CD14-positive monocyte (primary cell): ENCODE measurements at regions not wholly inside any gene's neighbourhood (a gene's known extent, or its start where the extent isn't known, plus 50 kb on each side); places are given as distances from the start of the nearest gene placed in this dataset.
A peak's percentile ranks its signal among the peaks of the same experiment; 100 is the strongest.
"Not testable (repeated sequence)": the region's sequence is repeated elsewhere in the genome, so short reads cannot be mapped to it uniquely, and the experiment has no call there.

Source experiments
- DNase-seq, 3 donors: peaks; one replicate each; pipeline ENCODE4 v3.0.0-alpha.2; 2011 to 2022
- H2AFZ ChIP-seq: 2 replicates; pipeline ENCODE4 v1.6.0; 2012; ENCODE audit warnings: mild to moderate bottlenecking, low read depth, low read length, inconsistent platforms; ENCODE audit not compliant: insufficient read depth, poor library complexity, severe bottlenecking
- H3K27ac ChIP-seq, 2 donors: 1 replicate in 1 of 2; 2 replicates in 1 of 2; pipeline ENCODE4 v1.5.1; 2012 to 2013; ENCODE audit warnings: low read length in 2 of 2, control low read depth in 1 of 2, inconsistent platforms in 1 of 2, low read depth in 1 of 2, mild to moderate bottlenecking in 1 of 2
- H3K27me3 ChIP-seq, 2 donors: one replicate each; pipeline versions ENCODE4 v1.6.0 to v1.6.1; 2011 to 2013; ENCODE audit warnings: low read length in 2 of 2; ENCODE audit not compliant: control insufficient read depth in 2 of 2, insufficient read depth in 2 of 2
- H3K36me3 ChIP-seq, 2 donors: replicated peaks in 1 of 2; 1 replicate in 1 of 2; 2 replicates in 1 of 2; pipeline versions ENCODE4 v1.5.1 to v1.6.1; 2012 to 2013; ENCODE audit warnings: low read length in 2 of 2, control low read depth in 1 of 2, inconsistent platforms in 1 of 2, mild to moderate bottlenecking in 1 of 2; ENCODE audit not compliant: insufficient read depth in 2 of 2, control insufficient read depth in 1 of 2
- H3K4me1 ChIP-seq, 2 donors: 1 replicate in 1 of 2; 2 replicates in 1 of 2; pipeline versions ENCODE4 v1.5.1 to v1.6.1; 2012 to 2013; ENCODE audit warnings: low read length in 2 of 2, control low read depth in 1 of 2, inconsistent platforms in 1 of 2, mild to moderate bottlenecking in 1 of 2, moderate library complexity in 1 of 2; ENCODE audit not compliant: insufficient read depth in 2 of 2, control insufficient read depth in 1 of 2
- H3K4me2 ChIP-seq: replicated peaks from 2 replicates; pipeline ENCODE3; 2012; ENCODE audit warnings: low read length, moderate library complexity, mild to moderate bottlenecking; ENCODE audit not compliant: poor library complexity, severe bottlenecking; ENCODE audit errors: extremely low read depth
- H3K4me3 ChIP-seq, 3 experiments: fragments of 200-600 bp in 1 of 3; sonication (generic) in 1 of 3; replicated peaks in 1 of 3; 1 replicate in 2 of 3; 2 replicates in 1 of 3; pipeline ENCODE4 v1.5.1; 2011 to 2013; ENCODE audit warnings: low read length in 3 of 3, mild to moderate bottlenecking in 3 of 3, control low read depth in 2 of 3, low read depth in 2 of 3, inconsistent platforms in 1 of 3, moderate library complexity in 1 of 3
- H3K79me2 ChIP-seq: 2 replicates; pipeline ENCODE4 v1.6.0; 2012; ENCODE audit warnings: mild to moderate bottlenecking, control low read depth, inconsistent platforms, low read length, moderate library complexity; ENCODE audit not compliant: insufficient read depth
- H3K9ac ChIP-seq: 2 replicates; pipeline ENCODE4 v1.6.0; 2017; ENCODE audit warnings: low read length, mild to moderate bottlenecking; ENCODE audit not compliant: insufficient read depth, poor library complexity, severe bottlenecking
- H3K9me3 ChIP-seq, 2 donors: replicated peaks in 1 of 2; 1 replicate in 1 of 2; 2 replicates in 1 of 2; pipeline versions ENCODE4 v1.5.1 to v1.6.1; 2012 to 2013; ENCODE audit warnings: low read length in 2 of 2, control low read depth in 1 of 2; ENCODE audit not compliant: control insufficient read depth in 1 of 2, insufficient read depth in 1 of 2
- H4K20me1 ChIP-seq: 2 replicates; pipeline ENCODE4 v1.6.0; 2012; ENCODE audit warnings: mild to moderate bottlenecking, low read length, control low read depth, moderate library complexity; ENCODE audit not compliant: insufficient read depth
- H3K27ac Mint-ChIP-seq, 7 donors: one replicate each; pipeline ENCODE4 v1.8.0; 2020; ENCODE audit warnings: mild to moderate bottlenecking in 7 of 7, mixed read lengths in 7 of 7, moderate library complexity in 6 of 7, inconsistent platforms in 2 of 7
- H3K27me3 Mint-ChIP-seq, 3 donors: one replicate each; pipeline ENCODE4 v1.8.0; 2021 to 2022; ENCODE audit warnings: low read depth in 3 of 3, mild to moderate bottlenecking in 3 of 3, mixed read lengths in 3 of 3, moderate library complexity in 3 of 3, inconsistent platforms in 1 of 3
- H3K36me3 Mint-ChIP-seq, 2 donors: one replicate each; pipeline ENCODE4 v1.8.0; 2020; ENCODE audit warnings: mixed read lengths in 2 of 2, inconsistent platforms in 1 of 2, mild to moderate bottlenecking in 1 of 2
- H3K4me1 Mint-ChIP-seq: one replicate; pipeline ENCODE4 v1.8.0; 2020; ENCODE audit warnings: mild to moderate bottlenecking, mixed read lengths
- H3K4me3 Mint-ChIP-seq, 2 donors: one replicate each; pipeline ENCODE4 v1.8.0; 2020; ENCODE audit warnings: mild to moderate bottlenecking in 2 of 2, mixed read lengths in 2 of 2, moderate library complexity in 1 of 2
- H3K9me3 Mint-ChIP-seq, 7 donors: one replicate each; pipeline ENCODE4 v1.8.0; 2020 to 2022; ENCODE audit warnings: mixed read lengths in 7 of 7, mild to moderate bottlenecking in 6 of 7, moderate library complexity in 6 of 7, inconsistent platforms in 2 of 7
- WGBS: methylation state at CpG from one replicate; pipeline ENCODE4 v1.1.5; 2013; ENCODE audit warnings: missing lambda C conversion rate; ENCODE audit not compliant: insufficient coverage; 5-methylcytosine and 5-hydroxymethylcytosine counted together
- intact Hi-C, 2 donors: fragments of 100-400 bp; cut with micrococcal nuclease; formaldehyde crosslinking; loops; one replicate each; pipeline versions ENCODE4 v1.15.0 to v1.15.1; 2023

DNA sequence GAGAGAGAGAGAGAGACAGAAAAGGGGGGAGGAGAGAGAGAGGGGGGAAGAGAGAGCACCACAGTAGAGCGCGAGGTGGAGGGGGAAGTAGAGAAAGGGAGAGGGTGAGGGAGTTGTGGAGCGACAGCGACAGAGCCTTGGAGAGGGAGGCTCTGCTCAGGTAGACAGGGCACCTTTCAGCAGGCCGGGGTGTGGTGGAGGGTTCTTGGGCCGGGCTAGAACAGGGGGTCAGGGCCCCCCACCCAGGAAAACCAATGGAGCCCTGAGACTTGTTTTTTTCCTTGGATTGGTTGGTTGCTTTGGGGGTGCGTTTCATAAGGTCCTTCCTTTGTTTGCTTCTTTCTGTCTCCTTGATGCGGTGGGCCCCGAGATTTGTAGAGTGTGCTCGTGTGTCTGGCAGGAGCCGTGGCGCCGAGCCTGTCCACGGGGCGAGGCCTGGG, 1611.6 kb downstream of the SPATA31A7 start:
- Mint-ChIP-seq H3K36me3 (peaks cover 17 to 22% of the 10 kb centered on the region in 2 donors), H3K9me3 (peaks cover 0 to 29% (median 10%) of the 10 kb centered on the region in 7 donors), H3K27me3 (peaks cover 42 to 48% (median 45%) of the 10 kb centered on the region in 3 donors), H3K27ac (peak overlapping the region; percentile 80 to 90 (median 86)), H3K4me1 (peaks cover 53% of the 10 kb centered on the region), H3K4me3 (peak overlapping the region; percentile 82 to 96)
- peak overlapping the region; percentile 87 for H3K9ac ChIP-seq
- peaks cover 74% of the 10 kb centered on the region for H3K79me2 ChIP-seq
- WGBS, result 4% methylated on average over 15 of the region's 15 CpGs
- intact Hi-C loops, H3K27me3 ChIP-seq, H4K20me1 ChIP-seq, H3K9me3 ChIP-seq, H3K36me3 ChIP-seq: not testable (repeated sequence)
- peaks cover 17 to 29% of the 10 kb centered on the region in 2 donors for H3K4me1 ChIP-seq
- peak overlapping the region; percentile 92 for H2AFZ ChIP-seq
- H3K4me3 ChIP-seq, result peak overlapping the region; percentile 42 to 80 (median 43)
- peak overlapping the region; percentile 78 for H3K4me2 ChIP-seq
- peak; percentile 40 to 57 (median 49) for DNase-seq
- H3K27ac ChIP-seq, result peak overlapping the region; percentile 81 to 88

DNA sequence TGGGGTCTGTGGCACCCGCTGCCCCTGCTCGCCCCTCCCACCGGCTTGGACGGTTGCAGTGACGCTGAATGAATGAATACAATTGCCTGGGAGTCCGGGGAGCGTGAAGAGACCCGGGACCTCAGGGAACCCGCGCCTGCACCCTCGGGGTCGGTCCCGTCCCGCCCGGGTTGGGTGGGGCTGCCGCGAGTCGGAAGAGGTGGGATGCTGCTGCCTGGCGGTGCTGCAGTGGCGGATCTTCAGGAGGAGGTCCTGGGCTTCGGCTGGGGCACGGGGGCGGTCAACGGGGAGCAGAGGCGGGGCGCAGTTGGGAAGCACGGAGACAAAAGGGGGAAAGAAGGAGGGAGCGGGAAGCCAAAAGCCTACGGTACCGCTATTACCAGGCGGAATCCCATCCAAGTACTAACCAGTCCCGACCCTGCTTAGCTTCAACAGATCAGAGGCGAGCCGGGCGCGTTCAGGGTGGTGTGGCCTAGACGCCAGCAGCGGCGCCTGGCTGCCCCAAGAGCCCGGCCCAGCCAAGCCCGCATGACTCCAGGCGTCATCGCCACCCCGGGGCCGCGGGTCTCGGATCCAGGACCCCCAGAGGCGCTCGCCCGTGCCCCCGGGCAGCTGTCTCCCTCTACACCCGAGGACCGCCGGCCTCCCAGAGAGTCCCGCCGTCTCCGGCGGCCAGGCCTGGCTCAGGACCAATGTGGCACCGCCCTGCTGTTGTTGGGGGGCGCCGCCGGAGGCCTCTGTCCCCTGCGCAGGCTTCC, 1612.3 kb downstream of the SPATA31A7 start:
- Histone ChIP-seq H3K27ac (peak overlapping the region; percentile 81 to 88), H2AFZ (peak overlapping the region; percentile 92), H3K4me1 (peaks cover 17 to 29% of the 10 kb centered on the region in 2 donors), H3K4me3 (peak overlapping the region; percentile 42 to 80 (median 43)), H3K79me2 (peaks cover 74% of the 10 kb centered on the region), H3K4me2 (peak overlapping the region; percentile 77), H3K9ac (peak overlapping the region; percentile 87)
- H3K9me3 ChIP-seq, H4K20me1 ChIP-seq, intact Hi-C loops, H3K36me3 ChIP-seq, H3K27me3 ChIP-seq: not testable (repeated sequence)
- Mint-ChIP-seq H3K4me1 (peaks cover 53% of the 10 kb centered on the region), H3K4me3 (peak overlapping the region; percentile 82 to 96), H3K27me3 (peaks cover 42 to 48% (median 45%) of the 10 kb centered on the region in 3 donors), H3K27ac (peak overlapping the region; percentile 80 to 90 (median 86)), H3K36me3 (peaks cover 18 to 22% of the 10 kb centered on the region in 2 donors), H3K9me3 (peaks cover 0 to 29% (median 10%) of the 10 kb centered on the region in 7 donors)
- 6% methylated on average over 61 of the region's 63 CpGs for WGBS
- peak; percentile 61 to 69 (median 67) for DNase-seq

GRCh38 chr9:62802719-62803079, 1612.9 kb downstream of the SPATA31A7 start:
- Mint-ChIP-seq H3K36me3 (peaks cover 22% of the 10 kb centered on the region in 2 donors), H3K27me3 (peaks cover 42 to 48% (median 45%) of the 10 kb centered on the region in 3 donors), H3K4me3 (peak overlapping the region; percentile 82 to 96), H3K27ac (peak overlapping the region in 6 of 7 donors; percentile 80 to 89 (median 86)), H3K4me1 (peaks cover 53% of the 10 kb centered on the region), H3K9me3 (peaks cover 0 to 29% (median 12%) of the 10 kb centered on the region in 7 donors)
- H3K27ac ChIP-seq, result peak overlapping the region; percentile 81 to 88
- H2AFZ ChIP-seq, result peak overlapping the region; percentile 92
- intact Hi-C loops, DNase-seq, H3K9me3 ChIP-seq, H3K27me3 ChIP-seq, H4K20me1 ChIP-seq: not testable (repeated sequence)
- peaks cover 17 to 29% of the 10 kb centered on the region in 2 donors for H3K4me1 ChIP-seq
- H3K36me3 ChIP-seq, result peaks cover 5 to 12% of the 10 kb centered on the region in 2 donors
- H3K4me3 ChIP-seq, result peak overlapping the region; percentile 42 to 80 (median 43)
- peaks cover 74% of the 10 kb centered on the region for H3K79me2 ChIP-seq
- WGBS, result no CpG with 5 or more reads among the region's 9 CpGs
- peak overlapping the region; percentile 77 for H3K4me2 ChIP-seq
- peak overlapping the region; percentile 87 for H3K9ac ChIP-seq

GRCh38 chr9:62803099-62803498, 1613.3 kb downstream of the SPATA31A7 start:
- intact Hi-C loops, result not testable (repeated sequence)

More at GRCh38 chr9:62803099-62803498, 1613.3 kb downstream of the SPATA31A7 start:
- Histone ChIP-seq H3K79me2 (peaks cover 74% of the 10 kb centered on the region), H3K4me1 (peaks cover 17 to 29% of the 10 kb centered on the region in 2 donors), H3K36me3 (peaks cover 9 to 16% of the 10 kb centered on the region in 2 donors), H3K4me3 (peak overlapping the region in 1 of 3 experiments; percentile 80), H2AFZ (peak overlapping the region; percentile 92)
- 40% methylated on average over 1 of the region's 2 CpGs for WGBS
- H3K9me3 Mint-ChIP-seq, result peaks cover 0 to 29% (median 12%) of the 10 kb centered on the region in 7 donors
- not testable (repeated sequence) for H3K27me3 ChIP-seq, H3K9ac ChIP-seq, H3K27ac ChIP-seq, DNase-seq, H3K9me3 ChIP-seq, H3K4me2 ChIP-seq, H4K20me1 ChIP-seq
- H3K27ac Mint-ChIP-seq, result peak overlapping the region in 1 of 7 donors; percentile 12
- peaks cover 43 to 50% (median 45%) of the 10 kb centered on the region in 3 donors for H3K27me3 Mint-ChIP-seq
- peaks cover 53% of the 10 kb centered on the region for H3K4me1 Mint-ChIP-seq
- H3K4me3 Mint-ChIP-seq, result peak overlapping the region; percentile 82 to 96
- H3K36me3 Mint-ChIP-seq, result peaks cover 24 to 26% of the 10 kb centered on the region in 2 donors
